Omental fat pad (tissue), 3 donors: ENCODE measurements at regions not wholly inside any gene's neighbourhood (a gene's known extent, or its start where the extent isn't known, plus 50 kb on each side); places are given as distances from the start of the nearest gene placed in this dataset.
"Not testable (repeated sequence)": the region's sequence is repeated elsewhere in the genome, so short reads cannot be mapped to it uniquely, and the experiment has no call there.

Experiments
- ATAC-seq: fragments of 150-250 bp; one replicate; pipeline ENCODE4 v1.9.1; 2016; ENCODE audit warnings: mild to moderate bottlenecking, moderate library complexity; ENCODE audit not compliant: low FRiP score
- DNase-seq: peaks from one replicate; pipeline ENCODE4 v3.0.0-alpha.2; 2019; ENCODE audit warnings: low spot score
- CTCF ChIP-seq, 3 donors: fragments of 450-650 bp; IDR thresholded peaks; one replicate each; pipeline ENCODE4 v1.5.1; 2016 to 2017; ENCODE audit warnings: antibody characterized with exemption in 3 of 3, mild to moderate bottlenecking in 3 of 3, moderate library complexity in 2 of 3

GRCh38 chr14:43735932-43736331, 771.2 kb downstream of the FSCB start:
- ATAC-seq (no peak), DNase-seq (no peak)
- no peak for TF ChIP-seq CTCF (IDR thresholded peaks at IDR 0.05)

- DNase-seq (no peak), ATAC-seq (no peak)
- no peak for TF ChIP-seq CTCF (IDR thresholded peaks at IDR 0.05)
These were observed 777.9 kb downstream of the FSCB start for GRCh38 chr14:43729143-43729542.

- no peak for TF ChIP-seq CTCF (IDR thresholded peaks at IDR 0.05)
- DNase-seq (no peak), ATAC-seq (no peak)
These were observed 800.2 kb downstream of the FSCB start for GRCh38 chr14:43706900-43707299.

- not testable (repeated sequence) for DNase-seq, ATAC-seq
These were observed 808.4 kb downstream of the FSCB start for GRCh38 chr14:43698561-43699284.

- ATAC-seq (no peak), DNase-seq (no peak)
- TF ChIP-seq CTCF (IDR thresholded peaks at IDR 0.05): no peak
These were observed 810.1 kb downstream of the FSCB start for GRCh38 chr14:43697003-43697402.

- ATAC-seq (no peak), DNase-seq (no peak)
- no peak for TF ChIP-seq CTCF (IDR thresholded peaks at IDR 0.05)
These were observed 814.4 kb downstream of the FSCB start for GRCh38 chr14:43692706-43693105.

GRCh38 chr14:43687921-43688320, 819.2 kb downstream of the FSCB start:
- peak; percentile 98 for ATAC-seq
- TF ChIP-seq CTCF (IDR thresholded peaks at IDR 0.05): no peak
- DNase-seq: no peak
